ENCODE measurements at regions not wholly inside any gene's neighbourhood (a gene's known extent, or its start where the extent isn't known, plus 50 kb on each side); places are given as distances from the start of the nearest gene placed in this dataset.

DNA sequence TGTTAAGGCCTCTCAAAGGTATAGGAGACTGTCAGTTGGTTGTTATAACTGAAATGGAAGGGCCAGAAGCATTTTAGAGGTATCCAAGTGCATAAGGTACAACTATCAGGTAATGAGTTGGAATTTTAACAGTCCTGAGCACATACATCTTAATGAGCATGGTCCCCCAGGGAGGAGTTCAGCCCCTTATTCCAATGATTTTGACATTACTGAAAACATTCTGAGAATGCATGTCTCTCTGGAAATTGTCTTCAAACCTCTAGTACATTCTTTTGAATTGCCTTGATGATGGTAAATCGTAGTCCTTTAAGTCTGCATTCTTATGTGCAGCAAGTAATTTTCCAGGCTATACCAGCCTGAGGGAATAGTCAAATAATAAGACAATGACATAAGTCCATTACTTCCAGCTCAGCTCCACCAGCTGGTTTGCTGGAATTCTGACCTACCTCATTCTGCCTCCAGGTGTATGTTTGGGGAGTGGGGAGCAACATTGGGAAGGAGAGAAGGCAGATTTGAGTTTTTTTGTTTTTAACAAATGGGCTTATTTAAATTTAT lies 239.2 kb downstream of the MSRB3 start:
- DNase-seq = no peak

- no peak for DNase-seq
Observed at GRCh38 chr12:65518771-65519170, 240.3 kb downstream of the MSRB3 start.

GRCh38 chr12:65520658-65521057 lies 242.2 kb downstream of the MSRB3 start:
- no peak for DNase-seq

GRCh38 chr12:65522956-65523860 lies 244.7 kb downstream of the MSRB3 start:
- DNase-seq = no peak

- DNase-seq = no peak
Observed at GRCh38 chr12:65524666-65525065, 246.2 kb downstream of the MSRB3 start.

- DNase-seq = no peak
Observed at GRCh38 chr12:65525491-65526141, 247.1 kb downstream of the MSRB3 start.

DNA sequence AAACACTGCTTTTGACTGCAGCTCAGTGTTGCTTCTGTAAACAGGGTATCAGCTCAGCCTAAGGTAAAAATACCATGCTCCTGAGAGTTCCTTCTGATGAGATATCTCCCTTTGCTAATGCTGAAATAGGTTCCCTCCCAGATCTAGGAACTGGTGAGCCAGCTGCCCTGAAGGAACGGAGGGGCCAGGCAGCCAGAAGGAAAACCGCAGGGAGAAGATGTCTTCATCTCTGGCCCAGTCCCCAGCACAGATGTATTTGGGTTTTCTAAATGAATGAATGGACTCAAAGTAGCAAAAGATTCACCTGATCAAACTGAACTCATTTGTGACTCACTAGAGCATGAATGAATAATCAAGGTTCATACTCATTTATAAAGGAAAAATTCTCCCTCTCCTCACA lies 247.8 kb downstream of the MSRB3 start:
- DNase-seq = no peak

GRCh38 chr12:65528127-65528526 lies 249.6 kb downstream of the MSRB3 start:
- DNase-seq = no peak

DNA sequence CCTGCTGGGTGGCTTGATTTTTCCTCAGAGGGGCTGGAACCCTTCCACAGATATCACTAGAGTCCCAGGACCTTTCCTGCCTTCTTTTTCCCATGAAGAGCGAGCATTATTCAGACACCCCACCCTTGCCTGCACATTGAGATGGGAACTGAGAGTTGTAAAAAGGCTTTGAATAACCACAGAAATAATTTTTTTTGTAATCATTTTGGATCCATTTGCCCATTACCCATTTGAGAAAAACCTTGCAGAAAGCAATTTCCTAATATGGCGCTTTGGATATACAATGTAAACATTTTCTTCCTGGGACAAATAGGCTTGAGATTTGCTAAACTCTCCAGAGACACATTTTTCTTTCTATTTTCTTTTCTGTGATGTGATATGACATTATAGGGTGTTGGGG lies 250.6 kb downstream of the MSRB3 start:
- DNase-seq = no peak

DNA sequence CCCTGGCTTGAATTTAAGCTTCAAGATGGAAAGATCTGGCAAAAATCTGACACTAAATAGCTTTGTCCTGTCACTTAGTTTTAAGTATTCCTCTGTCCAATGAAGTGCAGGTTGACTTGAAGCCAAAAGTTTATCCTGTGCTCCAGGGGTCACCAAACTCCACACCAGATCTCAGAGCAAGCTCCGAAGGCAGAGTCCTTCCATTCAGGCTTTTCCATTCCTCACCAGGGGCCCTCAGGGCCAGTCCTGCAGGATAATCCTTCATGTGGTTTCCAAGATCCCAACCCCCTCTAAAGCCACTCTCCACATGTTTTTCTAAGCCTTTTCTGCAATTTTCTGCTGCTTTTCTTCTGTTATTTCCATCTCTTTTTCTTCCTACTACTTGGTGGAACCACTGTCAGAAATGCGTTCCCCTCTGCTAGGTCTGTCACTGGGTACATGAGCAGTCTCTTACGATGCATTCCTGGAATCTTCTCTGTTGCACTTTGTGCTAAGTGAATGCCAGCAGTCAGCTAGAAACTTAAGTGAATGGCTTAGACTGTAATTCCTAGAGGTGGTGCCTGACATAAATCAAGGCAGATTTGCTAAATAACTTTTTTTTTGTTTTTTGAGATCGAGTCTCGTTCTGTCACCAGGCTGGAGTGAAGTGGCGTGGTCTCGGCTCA lies 251.4 kb downstream of the MSRB3 start:
- no peak for DNase-seq

GRCh38 chr12:65532162-65532561 lies 253.7 kb downstream of the MSRB3 start:
- DNase-seq = no peak

GRCh38 chr12:65532764-65533163 lies 254.3 kb downstream of the MSRB3 start:
- DNase-seq = no peak

- no peak for DNase-seq
Observed at GRCh38 chr12:65533177-65533883, 254.8 kb downstream of the MSRB3 start.

DNA sequence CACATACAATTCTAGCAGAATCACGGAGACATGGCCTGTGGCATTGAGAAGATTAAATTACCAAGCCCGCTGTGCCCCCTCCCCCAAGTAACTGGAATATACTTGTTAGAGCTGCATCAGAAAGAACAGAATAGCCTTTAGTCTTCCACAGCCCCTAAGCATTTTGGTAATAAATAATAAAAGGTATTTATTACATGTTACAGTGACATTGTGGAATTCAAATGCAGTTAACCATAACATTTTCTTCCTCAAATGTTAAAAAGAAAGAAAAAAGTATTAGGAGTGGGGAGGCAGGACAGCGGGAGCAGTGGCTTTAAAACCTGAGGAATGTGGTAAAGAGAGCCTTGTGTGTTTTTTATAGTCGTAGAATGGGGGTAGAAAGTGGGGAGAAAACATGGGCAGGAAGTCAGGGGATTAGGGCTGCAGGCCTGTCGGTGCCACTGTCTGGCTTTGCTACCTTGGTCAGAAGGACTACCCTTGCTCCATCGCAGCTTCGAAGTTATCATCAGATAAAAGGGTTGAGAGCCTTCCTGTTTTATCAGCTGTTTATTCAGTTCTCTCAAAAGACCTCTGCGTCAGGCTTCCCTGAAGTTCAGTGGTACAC lies 255.9 kb downstream of the MSRB3 start:
- DNase-seq = no peak

- DNase-seq = no peak
Observed at GRCh38 chr12:65535946-65536345, 257.5 kb downstream of the MSRB3 start.

DNA sequence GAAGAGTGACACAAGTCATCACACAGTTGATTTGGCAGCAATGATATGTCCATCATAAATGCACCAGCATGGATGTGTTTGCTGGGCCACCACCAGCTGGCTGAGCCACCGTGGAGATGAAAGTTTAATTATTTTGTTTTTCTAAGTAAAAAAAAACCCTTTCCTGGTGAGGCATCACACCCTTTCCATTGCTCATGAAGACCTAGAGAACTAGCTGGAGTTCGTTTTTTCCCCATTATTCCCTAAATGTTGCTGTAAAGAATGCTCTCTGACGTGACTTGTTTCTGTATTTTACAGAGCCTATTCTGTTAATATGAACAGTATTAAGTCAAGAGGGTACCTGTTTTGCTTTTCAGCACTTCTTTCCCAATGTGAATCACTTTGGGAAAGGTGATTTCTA lies 257.9 kb downstream of the MSRB3 start:
- DNase-seq = no peak

DNA sequence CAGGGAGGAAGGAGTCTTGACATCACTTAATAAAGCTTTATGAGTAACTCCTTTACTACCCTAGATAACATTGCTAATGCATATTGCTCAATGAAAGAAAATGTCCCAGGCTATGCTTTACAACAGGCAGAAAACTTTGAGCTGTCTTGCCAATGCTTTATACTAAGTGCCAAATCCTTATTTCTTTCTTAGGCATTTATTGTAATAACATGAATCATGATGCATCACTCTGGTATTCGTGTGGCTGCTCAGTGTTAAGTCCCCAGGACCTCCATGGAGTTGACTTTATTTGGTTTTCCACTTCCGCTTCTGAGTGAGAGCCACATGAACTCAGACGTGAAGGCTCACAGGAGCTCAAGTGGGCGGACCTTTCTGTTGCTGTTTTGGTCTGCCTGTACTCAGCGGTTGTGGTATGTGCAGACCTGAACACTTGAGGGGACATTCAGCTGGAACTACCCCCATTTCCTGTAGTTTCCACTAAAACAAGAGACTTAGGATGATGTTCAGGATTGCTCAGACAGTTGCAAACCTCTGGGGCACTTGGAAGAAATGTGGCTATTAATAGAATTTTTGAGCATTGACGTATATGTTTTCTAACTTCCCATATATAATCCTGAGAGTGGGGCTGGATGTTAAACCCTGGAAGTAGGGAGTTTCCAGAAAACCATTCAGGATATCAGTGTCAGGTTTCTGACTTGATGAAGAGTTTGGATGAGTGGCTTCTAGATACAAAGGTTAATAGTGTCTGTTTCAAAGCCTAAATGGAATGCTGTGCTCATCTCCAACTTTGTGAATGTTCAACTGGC lies 258.6 kb downstream of the MSRB3 start:
- no peak for DNase-seq

DNA sequence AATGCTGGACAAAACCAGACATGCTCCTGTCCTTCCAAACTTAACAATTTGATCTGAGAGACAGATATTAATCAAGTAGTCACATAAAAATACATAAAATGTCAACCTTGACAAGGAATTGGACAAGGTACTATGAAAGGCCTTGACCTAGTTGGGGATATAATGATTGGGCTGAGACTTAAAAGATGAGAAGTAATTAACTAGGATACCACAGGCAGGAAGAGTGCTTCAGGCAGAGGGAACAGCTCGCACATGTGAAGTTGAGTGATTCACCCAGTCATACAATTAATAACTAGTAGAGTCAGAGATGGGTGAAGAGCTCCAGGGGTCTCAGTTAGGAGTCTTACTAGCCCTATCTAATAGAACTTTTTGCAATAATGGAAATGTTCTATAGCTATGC lies 259.5 kb downstream of the MSRB3 start:
- no peak for DNase-seq

DNA sequence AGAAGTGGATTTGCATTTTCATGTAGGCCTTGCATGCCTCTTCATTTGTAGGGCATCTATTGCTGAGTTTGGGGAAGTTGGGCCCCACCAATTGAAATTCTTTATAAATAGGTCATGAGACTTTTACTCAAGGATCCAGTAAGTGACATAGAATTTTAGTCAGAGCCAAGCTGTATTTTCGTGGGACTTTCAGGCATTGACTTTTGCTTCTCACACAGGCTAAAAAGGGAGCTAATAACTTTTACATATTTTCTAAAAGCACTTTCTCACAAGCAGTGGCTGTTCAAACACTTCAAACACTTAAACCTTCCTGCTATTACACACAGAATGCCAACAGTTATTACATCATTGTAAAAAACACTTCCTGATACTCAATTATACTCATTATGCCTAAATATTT lies 260.5 kb downstream of the MSRB3 start:
- no peak for DNase-seq

- no peak for DNase-seq
Observed at GRCh38 chr12:65540140-65540539, 261.7 kb downstream of the MSRB3 start.

DNA sequence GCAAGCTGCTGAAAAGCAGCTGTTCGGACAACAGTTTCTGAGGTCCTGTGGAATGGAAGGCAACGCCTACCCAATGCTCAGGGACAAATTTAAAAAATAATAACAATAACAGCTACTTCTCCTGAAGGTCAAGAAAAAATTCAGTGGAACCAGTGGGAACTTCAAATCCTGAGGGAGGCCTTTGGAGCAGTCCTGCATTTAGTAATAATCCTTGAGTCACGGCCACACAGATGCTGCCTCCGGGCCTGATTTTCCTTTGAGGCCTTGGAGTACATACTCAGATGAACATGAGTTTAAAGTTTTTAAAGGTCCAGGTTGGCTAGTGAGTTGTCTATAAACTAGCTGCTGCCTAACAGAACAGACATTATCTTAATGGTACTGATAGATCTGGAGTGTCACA lies 268.0 kb downstream of the MSRB3 start:
- no peak for DNase-seq

All from activated gamma-delta T cell treated with Interleukin-2 at 50 U/mL for 16 hours (primary cell).